Mesenchymal stem cell (in vitro differentiated cells and primary cell): ENCODE measurements at regions not wholly inside any gene's neighbourhood (a gene's known extent, or its start where the extent isn't known, plus 50 kb on each side); places are given as distances from the start of the nearest gene placed in this dataset.

ENCODE experiments used
- DNase-seq: peaks from one replicate; pipeline ENCODE4 v3.0.0-alpha.2; 2013
- H2AFZ ChIP-seq: one replicate; pipeline ENCODE4 v1.6.1; 2013; ENCODE audit warnings: low read depth, mild to moderate bottlenecking, control low read depth, inconsistent platforms, low read length, moderate library complexity
- H2AK5ac ChIP-seq: 2 replicates; pipeline ENCODE4 v1.6.1; 2013; ENCODE audit warnings: low read length, moderate library complexity, mild to moderate bottlenecking, inconsistent platforms; ENCODE audit not compliant: severe bottlenecking
- H2BK120ac ChIP-seq: one replicate; pipeline ENCODE4 v1.6.1; 2013; ENCODE audit warnings: low read depth, mild to moderate bottlenecking, inconsistent platforms, low read length, moderate library complexity
- H2BK12ac ChIP-seq, 2 experiments: one replicate each; pipeline ENCODE4 v1.6.1; 2013; ENCODE audit warnings: inconsistent platforms in 2 of 2, low read length in 2 of 2, mild to moderate bottlenecking in 2 of 2, moderate library complexity in 2 of 2, control low read depth in 1 of 2
- H2BK15ac ChIP-seq: one replicate; pipeline ENCODE4 v1.6.1; 2013; ENCODE audit warnings: mild to moderate bottlenecking, low read depth, inconsistent platforms; ENCODE audit not compliant: poor library complexity, severe bottlenecking
- H2BK5ac ChIP-seq: 2 replicates; pipeline ENCODE4 v1.6.1; 2013; ENCODE audit warnings: low read depth, mild to moderate bottlenecking, low read length, control low read depth, inconsistent platforms; ENCODE audit not compliant: poor library complexity, severe bottlenecking
- H3K14ac ChIP-seq, 2 experiments: one replicate each; pipeline ENCODE4 v1.6.1; 2013; ENCODE audit warnings: inconsistent platforms in 2 of 2, low read length in 2 of 2, control low read depth in 1 of 2, mild to moderate bottlenecking in 1 of 2, moderate library complexity in 1 of 2
- H3K18ac ChIP-seq, 2 experiments: one replicate each; pipeline ENCODE4 v1.6.1; 2013; ENCODE audit warnings: inconsistent platforms in 2 of 2, low read length in 2 of 2, control low read depth in 1 of 2, low read depth in 1 of 2, mild to moderate bottlenecking in 1 of 2
- H3K23ac ChIP-seq, 2 experiments: one replicate each; pipeline ENCODE4 v1.6.1; 2013; ENCODE audit warnings: inconsistent platforms in 2 of 2, low read length in 2 of 2, mild to moderate bottlenecking in 2 of 2, moderate library complexity in 2 of 2, control low read depth in 1 of 2
- H3K27ac ChIP-seq: 2 replicates; pipeline ENCODE4 v1.5.1; 2013; ENCODE audit warnings: mild to moderate bottlenecking, moderate library complexity, low read length, control low read depth, inconsistent platforms; ENCODE audit not compliant: poor library complexity, severe bottlenecking
- H3K27me3 ChIP-seq, 2 experiments: 2 replicates each; pipeline versions ENCODE4 v1.6.1 to v1.7.0; 2013; ENCODE audit warnings: low read length in 2 of 2, mild to moderate bottlenecking in 2 of 2, moderate library complexity in 2 of 2, control low read depth in 1 of 2, inconsistent platforms in 1 of 2; ENCODE audit not compliant: control insufficient read depth in 1 of 2, insufficient read depth in 1 of 2
- H3K36me3 ChIP-seq, 2 experiments: 2 replicates each; pipeline versions ENCODE4 v1.6.1 to v1.7.0; 2013; ENCODE audit warnings: low read length in 2 of 2, control low read depth in 1 of 2, inconsistent platforms in 1 of 2, low read depth in 1 of 2, mild to moderate bottlenecking in 1 of 2; ENCODE audit not compliant: insufficient read depth in 2 of 2, control insufficient read depth in 1 of 2
- H3K4ac ChIP-seq, 2 experiments: one replicate each; pipeline ENCODE4 v1.6.1; 2013; ENCODE audit warnings: inconsistent platforms in 2 of 2, low read length in 2 of 2, mild to moderate bottlenecking in 2 of 2, moderate library complexity in 2 of 2, control low read depth in 1 of 2, low read depth in 1 of 2
- H3K4me1 ChIP-seq: 2 replicates; pipeline ENCODE4 v1.6.1; 2013; ENCODE audit warnings: low read depth, low read length, control low read depth; ENCODE audit not compliant: control insufficient read depth, insufficient read depth
- H3K4me2 ChIP-seq: 2 replicates; pipeline ENCODE4 v1.6.1; 2013; ENCODE audit warnings: low read length, mild to moderate bottlenecking, inconsistent platforms; ENCODE audit not compliant: poor library complexity, severe bottlenecking
- H3K4me3 ChIP-seq, 2 experiments: 2 replicates each; pipeline versions ENCODE4 v1.5.1 to v1.7.0; 2013; ENCODE audit warnings: low read length in 2 of 2, mild to moderate bottlenecking in 2 of 2, control low read depth in 1 of 2, low read depth in 1 of 2; ENCODE audit not compliant: insufficient read depth in 1 of 2
- H3K79me1 ChIP-seq: replicated peaks from 2 replicates; pipeline ENCODE4 v1.6.1; 2013; ENCODE audit warnings: mild to moderate bottlenecking, control low read depth, low read length, inconsistent platforms; ENCODE audit not compliant: poor library complexity, severe bottlenecking
- H3K9ac ChIP-seq: 2 replicates; pipeline ENCODE4 v1.7.0; 2013; ENCODE audit warnings: mild to moderate bottlenecking, low read length, moderate library complexity
- H3K9me3 ChIP-seq: 2 replicates; pipeline ENCODE4 v1.7.0; 2013; ENCODE audit warnings: mild to moderate bottlenecking, low read length; ENCODE audit not compliant: control insufficient read depth
- H4K8ac ChIP-seq: one replicate; pipeline ENCODE4 v1.6.1; 2013; ENCODE audit warnings: inconsistent platforms, mild to moderate bottlenecking, low read length, moderate library complexity
- H4K91ac ChIP-seq: one replicate; pipeline ENCODE4 v1.6.1; 2013; ENCODE audit warnings: mild to moderate bottlenecking, low read length, inconsistent platforms
- WGBS: methylation state at CpG from one replicate; pipeline ENCODE4 v1.1.7; 2013; ENCODE audit warnings: mixed read lengths; 5-methylcytosine and 5-hydroxymethylcytosine counted together

- Histone ChIP-seq H2BK120ac (no peak overlapping the region), H3K9me3 (peaks cover 10% of the 10 kb centered on the region), H2AK5ac (no peak overlapping the region), H3K14ac (no peak overlapping the region), H3K23ac (no peak overlapping the region), H4K8ac (no peak overlapping the region), H3K4ac (peak overlapping the region; percentile 29 to 30), H2AFZ (no peak overlapping the region), H3K4me3 (no peak overlapping the region), H2BK5ac (no peak overlapping the region), H4K91ac (no peak overlapping the region), H2BK12ac (peak overlapping the region; percentile 18 to 51), H3K27ac (no peak overlapping the region), H3K36me3 (no peaks in the 10 kb centered on the region), H3K18ac (peak overlapping the region; percentile 61 to 64), H3K79me1 (no peaks in the 10 kb centered on the region), H3K27me3 (peaks cover 0 to 6% of the 10 kb centered on the region in 2 experiments), H3K9ac (no peak overlapping the region), H3K4me1 (peaks cover 9% of the 10 kb centered on the region), H3K4me2 (no peak overlapping the region), H2BK15ac (no peak overlapping the region)
- 93% methylated on average over 8 of the region's 8 CpGs for whole genome bisulfite sequencing
- no peak for DNase-seq
These were observed 260.5 kb upstream of the ZMIZ1 start for GRCh38 chr10:78808286-78808685.

DNA sequence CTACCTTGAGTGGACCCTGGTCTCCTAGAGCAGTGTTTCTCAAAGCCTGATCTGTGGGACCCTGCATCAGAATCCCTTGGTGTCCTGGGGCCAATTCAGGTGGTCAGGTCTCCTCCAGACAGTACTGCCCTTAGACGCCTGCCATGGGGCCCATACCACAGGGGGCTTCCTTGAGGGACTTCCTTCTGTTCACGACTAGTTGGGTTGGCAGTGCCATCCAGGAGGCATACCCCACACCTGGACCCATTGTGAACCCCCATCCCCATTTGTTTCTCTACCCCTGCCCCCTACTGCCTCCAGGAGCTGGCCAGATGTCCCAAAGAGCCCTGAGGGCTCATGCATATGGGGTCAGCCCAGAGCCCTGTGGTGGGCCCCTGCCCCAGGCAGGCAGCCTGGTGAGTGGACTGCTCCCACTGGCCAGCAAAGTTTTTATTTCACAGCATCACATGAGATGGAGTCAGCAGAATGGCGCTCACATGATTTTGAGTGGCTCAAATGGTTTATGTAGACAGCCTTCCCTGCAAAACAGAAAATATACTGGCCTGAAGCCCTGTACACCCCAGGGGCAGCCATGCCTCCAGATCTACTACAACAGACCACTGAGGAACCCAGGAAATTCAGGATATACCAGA lies 259.9 kb upstream of the ZMIZ1 start:
- peak overlapping the region; percentile 68 for H2BK15ac ChIP-seq
- peaks cover 10% of the 10 kb centered on the region for H3K9me3 ChIP-seq
- H3K18ac ChIP-seq, result peak overlapping the region; percentile 61 to 64
- H3K14ac ChIP-seq, result no peak overlapping the region
- H2BK12ac ChIP-seq, result peak overlapping the region; percentile 18 to 51
- no peak overlapping the region for H3K4me3 ChIP-seq
- DNase-seq, result peak; percentile 30
- H3K4me1 ChIP-seq, result peaks cover 9% of the 10 kb centered on the region
- H2AK5ac ChIP-seq, result no peak overlapping the region
- H3K27me3 ChIP-seq, result peaks cover 5 to 11% of the 10 kb centered on the region in 2 experiments
- H3K27ac ChIP-seq, result no peak overlapping the region
- H4K8ac ChIP-seq, result peak overlapping the region; percentile 29
- no peak overlapping the region for H3K23ac ChIP-seq
- no peak overlapping the region for H3K9ac ChIP-seq
- H2BK5ac ChIP-seq, result no peak overlapping the region
- H3K4me2 ChIP-seq, result no peak overlapping the region
- H2AFZ ChIP-seq, result no peak overlapping the region
- no peak overlapping the region for H4K91ac ChIP-seq
- no peaks in the 10 kb centered on the region for H3K36me3 ChIP-seq
- 98% methylated on average over 3 of the region's 3 CpGs for WGBS
- H3K4ac ChIP-seq, result peak overlapping the region; percentile 29 to 30
- peak overlapping the region; percentile 9 for H2BK120ac ChIP-seq
- no peaks in the 10 kb centered on the region for H3K79me1 ChIP-seq

DNA sequence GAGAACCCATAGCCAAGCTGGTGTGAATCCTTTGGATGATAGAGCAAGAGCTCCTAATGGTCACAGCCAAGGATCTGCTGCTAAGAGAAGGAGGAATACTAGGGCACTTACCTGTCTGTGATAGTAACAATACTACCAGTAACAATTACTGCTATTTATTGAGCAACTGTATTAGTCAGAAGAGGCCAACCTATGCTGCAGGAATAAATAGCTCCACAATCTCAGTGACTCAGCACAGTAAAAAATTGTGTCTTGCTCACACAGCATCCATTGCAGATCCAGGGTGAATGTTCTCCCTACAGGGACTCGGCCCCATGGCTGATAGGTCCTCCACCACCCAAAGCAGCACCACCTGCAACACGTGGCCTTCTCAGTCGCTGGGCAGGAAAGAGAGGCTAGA lies 257.6 kb upstream of the ZMIZ1 start:
- DNase-seq, result peak; percentile 27
- Histone ChIP-seq H3K79me1 (no peaks in the 10 kb centered on the region), H4K91ac (no peak overlapping the region), H3K4me1 (peaks cover 3% of the 10 kb centered on the region), H2BK15ac (no peak overlapping the region), H2BK12ac (peak overlapping the region; percentile 6 to 68), H3K4ac (peak overlapping the region in 1 of 2 experiments; percentile 11), H2AFZ (no peak overlapping the region), H3K18ac (peak overlapping the region in 1 of 2 experiments; percentile 30), H3K9me3 (peaks cover 10% of the 10 kb centered on the region), H3K14ac (no peak overlapping the region), H3K4me2 (no peak overlapping the region), H3K4me3 (no peak overlapping the region), H2AK5ac (no peak overlapping the region), H3K9ac (no peak overlapping the region), H2BK120ac (no peak overlapping the region), H4K8ac (no peak overlapping the region), H3K27me3 (peaks cover 5 to 11% of the 10 kb centered on the region in 2 experiments), H3K27ac (no peak overlapping the region), H3K36me3 (no peaks in the 10 kb centered on the region), H2BK5ac (no peak overlapping the region), H3K23ac (no peak overlapping the region)
- WGBS, result 100% methylated on average over 2 of the region's 3 CpGs

GRCh38 chr10:78812571-78813318 lies 256.0 kb upstream of the ZMIZ1 start:
- Histone ChIP-seq H4K8ac (no peak overlapping the region), H3K27ac (no peak overlapping the region), H3K27me3 (peaks cover 5 to 11% of the 10 kb centered on the region in 2 experiments), H3K4me3 (no peak overlapping the region), H3K4me2 (no peak overlapping the region), H2BK5ac (no peak overlapping the region), H4K91ac (no peak overlapping the region), H2AK5ac (no peak overlapping the region), H3K23ac (no peak overlapping the region), H3K36me3 (no peaks in the 10 kb centered on the region), H3K18ac (no peak overlapping the region), H2BK120ac (no peak overlapping the region), H3K79me1 (no peaks in the 10 kb centered on the region), H3K9ac (no peak overlapping the region), H2BK15ac (no peak overlapping the region), H3K14ac (no peak overlapping the region), H3K4ac (no peak overlapping the region), H2BK12ac (no peak overlapping the region), H3K9me3 (peaks cover 10% of the 10 kb centered on the region), H3K4me1 (peaks cover 3% of the 10 kb centered on the region), H2AFZ (no peak overlapping the region)
- 70% methylated on average over 4 of the region's 4 CpGs for WGBS
- no peak for DNase-seq
